H9 (cell line): ENCODE measurements at regions not wholly inside any gene's neighbourhood (a gene's known extent, or its start where the extent isn't known, plus 50 kb on each side); places are given as distances from the start of the nearest gene placed in this dataset.

Experiments used
- DNase-seq: peaks from one replicate; pipeline ENCODE4 v3.0.0-alpha.2; 2017
- H2AFZ ChIP-seq: one replicate; pipeline ENCODE4 v1.6.1; 2013; ENCODE audit warnings: mild to moderate bottlenecking, low read length, control low read depth, moderate library complexity
- H2AK5ac ChIP-seq: 2 replicates; pipeline ENCODE4 v1.6.1; 2013; ENCODE audit warnings: low read length, control low read depth, mixed read lengths; ENCODE audit not compliant: insufficient read length
- H2BK120ac ChIP-seq: one replicate; pipeline ENCODE4 v1.6.1; 2013; ENCODE audit warnings: low read depth, mild to moderate bottlenecking, low read length, control low read depth, inconsistent platforms; ENCODE audit not compliant: poor library complexity, severe bottlenecking
- H2BK12ac ChIP-seq: 2 replicates; pipeline ENCODE4 v1.6.1; 2013; ENCODE audit warnings: low read length, control low read depth, mixed read lengths, low read depth; ENCODE audit not compliant: insufficient read length
- H2BK15ac ChIP-seq: 2 replicates; pipeline ENCODE4 v1.6.1; 2013; ENCODE audit warnings: low read depth, low read length, control low read depth
- H2BK20ac ChIP-seq: one replicate; pipeline ENCODE4 v1.6.1; 2013; ENCODE audit warnings: low read depth, mild to moderate bottlenecking, low read length, control low read depth, inconsistent platforms; ENCODE audit not compliant: poor library complexity, severe bottlenecking
- H2BK5ac ChIP-seq: 2 replicates; pipeline ENCODE4 v1.6.1; 2013; ENCODE audit warnings: low read length, control low read depth, mixed read lengths; ENCODE audit not compliant: insufficient read length
- H3K14ac ChIP-seq: 2 replicates; pipeline ENCODE4 v1.6.1; 2013; ENCODE audit warnings: low read length, control low read depth; ENCODE audit not compliant: insufficient read depth
- H3K18ac ChIP-seq: 2 replicates; pipeline ENCODE4 v1.6.1; 2013; ENCODE audit warnings: low read depth, mild to moderate bottlenecking, mixed read lengths, low read length, control low read depth; ENCODE audit not compliant: insufficient read length
- H3K23ac ChIP-seq: 2 replicates; pipeline ENCODE4 v1.6.1; 2013; ENCODE audit warnings: low read length, control low read depth, mixed read lengths, low read depth; ENCODE audit not compliant: insufficient read length
- H3K23me2 ChIP-seq: 2 replicates; pipeline ENCODE4 v1.6.1; 2013; ENCODE audit warnings: low read depth, mild to moderate bottlenecking, mixed read lengths, low read length, control low read depth; ENCODE audit not compliant: insufficient read length, poor library complexity, severe bottlenecking
- H3K27ac ChIP-seq: 2 replicates; pipeline ENCODE4 v1.5.1; 2013; ENCODE audit warnings: low read length, control low read depth, mixed read lengths, low read depth; ENCODE audit not compliant: insufficient read length
- H3K27me3 ChIP-seq: 2 replicates; pipeline ENCODE4 v1.6.1; 2013; ENCODE audit warnings: low read length, control low read depth, inconsistent platforms; ENCODE audit not compliant: insufficient read depth
- H3K4ac ChIP-seq: 2 replicates; pipeline ENCODE4 v1.6.1; 2013; ENCODE audit warnings: low read depth, mild to moderate bottlenecking, control low read depth, inconsistent platforms, low read length, moderate library complexity
- H3K4me1 ChIP-seq: 2 replicates; pipeline ENCODE4 v1.6.1; 2013; ENCODE audit warnings: low read length, control low read depth, inconsistent platforms; ENCODE audit not compliant: insufficient read depth
- H3K4me2 ChIP-seq: 2 replicates; pipeline ENCODE4 v1.6.1; 2013; ENCODE audit warnings: low read length, control low read depth, mixed read lengths; ENCODE audit not compliant: insufficient read length, insufficient read depth
- H3K56ac ChIP-seq: 2 replicates; pipeline ENCODE4 v1.6.1; 2013; ENCODE audit warnings: low read depth, mild to moderate bottlenecking, mixed read lengths, low read length, control low read depth; ENCODE audit not compliant: insufficient read length
- H3K79me1 ChIP-seq: 2 replicates; pipeline ENCODE4 v1.6.1; 2013; ENCODE audit warnings: low read depth, mild to moderate bottlenecking, moderate library complexity, low read length, control low read depth, inconsistent platforms; ENCODE audit not compliant: insufficient read depth, poor library complexity, severe bottlenecking
- H3K79me2 ChIP-seq: 2 replicates; pipeline ENCODE4 v1.6.1; 2013; ENCODE audit warnings: low read length, control low read depth, inconsistent platforms; ENCODE audit not compliant: insufficient read depth
- H3K9ac ChIP-seq: 2 replicates; pipeline ENCODE4 v1.6.1; 2013; ENCODE audit warnings: low read length, control low read depth, mixed read lengths; ENCODE audit not compliant: insufficient read length; ENCODE audit errors: extremely low read depth
- H3K9me3 ChIP-seq: one replicate; pipeline ENCODE4 v1.6.1; 2013; ENCODE audit warnings: low read depth, low read length, inconsistent platforms; ENCODE audit not compliant: control insufficient read depth
- H3T11ph ChIP-seq: one replicate; pipeline ENCODE4 v1.6.1; 2013; ENCODE audit warnings: mild to moderate bottlenecking, low read length, control low read depth, inconsistent platforms
- H4K20me1 ChIP-seq: one replicate; pipeline ENCODE4 v1.6.1; 2013; ENCODE audit not compliant: control insufficient read depth, insufficient read length, insufficient read depth
- H4K5ac ChIP-seq: 2 replicates; pipeline ENCODE4 v1.6.1; 2013; ENCODE audit warnings: low read depth, mild to moderate bottlenecking, mixed read lengths, low read length, control low read depth; ENCODE audit not compliant: insufficient read length
- H4K8ac ChIP-seq: replicated peaks from 2 replicates; pipeline ENCODE4 v1.6.1; 2013; ENCODE audit warnings: low read length, control low read depth, mixed read lengths, low read depth; ENCODE audit not compliant: insufficient read length
- H4K91ac ChIP-seq: 2 replicates; pipeline ENCODE4 v1.6.1; 2013; ENCODE audit warnings: low read depth, mild to moderate bottlenecking, moderate library complexity, mixed read lengths, low read length, control low read depth; ENCODE audit not compliant: insufficient read length
- H3K27ac Mint-ChIP-seq, 3 experiments: 2 replicates in 2 of 3; 3 replicates in 1 of 3; pipeline ENCODE4 v1.8.0; 2020 to 2021; ENCODE audit warnings: mixed read lengths in 3 of 3, mild to moderate bottlenecking in 1 of 3, moderate library complexity in 1 of 3
- H3K27me3 Mint-ChIP-seq: 2 replicates; pipeline ENCODE4 v1.8.0; 2021; ENCODE audit warnings: low read depth, mild to moderate bottlenecking, moderate library complexity, mixed read lengths
- H3K36me3 Mint-ChIP-seq, 3 experiments: 2 replicates in 2 of 3; 3 replicates in 1 of 3; pipeline ENCODE4 v1.8.0; 2020 to 2021; ENCODE audit warnings: low read depth in 3 of 3, mixed read lengths in 3 of 3; ENCODE audit not compliant: insufficient read depth in 1 of 3
- H3K4me1 Mint-ChIP-seq, 2 experiments: 2 replicates each; pipeline ENCODE4 v1.8.0; 2020; ENCODE audit warnings: mixed read lengths in 2 of 2
- H3K4me3 Mint-ChIP-seq, 2 experiments: 2 replicates in 1 of 2; 3 replicates in 1 of 2; pipeline ENCODE4 v1.8.0; 2020 to 2021; ENCODE audit warnings: mild to moderate bottlenecking in 2 of 2, mixed read lengths in 2 of 2, moderate library complexity in 1 of 2
- H3K9me3 Mint-ChIP-seq, 2 experiments: 2 replicates in 1 of 2; 3 replicates in 1 of 2; pipeline ENCODE4 v1.8.0; 2020; ENCODE audit warnings: mild to moderate bottlenecking in 2 of 2, mixed read lengths in 2 of 2, moderate library complexity in 1 of 2
- CTCF ChIP-seq: fragments of 200-600 bp; sonication (generic); conservative IDR thresholded peaks from 3 replicates; pipeline ENCODE4 v1.8.0; 2021; ENCODE audit warnings: antibody characterized with exemption, mild to moderate bottlenecking
- WGBS: extraction: QIAGEN DNeasy Blood & Tissue Kit; methylation state at CpG from one replicate; pipeline ENCODE4 v1.1.7; 2013; ENCODE audit warnings: missing lambda C conversion rate, low lambda C conversion rate, mixed read lengths; ENCODE audit not compliant: insufficient read length; ENCODE audit errors: extremely low coverage; 5-methylcytosine and 5-hydroxymethylcytosine counted together

DNA sequence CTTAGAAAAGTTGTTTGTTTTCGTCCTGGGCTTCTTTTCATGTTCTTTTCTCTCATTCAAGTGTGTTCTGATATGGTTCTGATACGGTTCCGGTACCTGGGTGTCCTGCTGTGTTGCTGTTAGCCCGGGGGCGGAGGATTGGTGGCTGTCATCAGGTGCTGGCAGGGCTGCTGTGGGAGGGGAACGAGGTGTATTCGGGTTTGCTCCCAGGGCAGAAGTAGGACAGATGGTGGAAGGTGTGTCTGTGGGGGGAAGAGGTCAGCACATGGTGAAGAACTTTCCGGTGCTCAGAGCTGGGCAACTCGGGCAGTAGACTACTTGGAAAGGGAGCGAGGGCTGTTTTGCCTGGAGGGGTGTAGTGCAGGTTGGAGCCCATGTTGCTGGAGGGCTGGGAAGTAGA is 70.2 kb downstream of the SLC25A47 start:
- Histone ChIP-seq H3K4me2 (no peak overlapping the region), H3K9ac (no peak overlapping the region), H2BK12ac (no peak overlapping the region), H3K9me3 (no peaks in the 10 kb centered on the region), H2AFZ (no peak overlapping the region), H3K79me2 (no peaks in the 10 kb centered on the region), H2BK120ac (no peak overlapping the region), H3K23ac (no peak overlapping the region), H4K20me1 (no peaks in the 10 kb centered on the region), H3K4me1 (no peaks in the 10 kb centered on the region; the same call in 1 of the 2 replicates), H3K14ac (no peak overlapping the region; the same call in 1 of the 2 replicates), H3K23me2 (no peaks in the 10 kb centered on the region), H2AK5ac (no peak overlapping the region), H4K8ac (no peak overlapping the region), H3K27ac (no peak overlapping the region), H3K79me1 (no peaks in the 10 kb centered on the region), H3K18ac (no peak overlapping the region), H4K5ac (no peak overlapping the region), H2BK15ac (no peak overlapping the region), H2BK5ac (no peak overlapping the region), H4K91ac (no peak overlapping the region), H3K4ac (no peak overlapping the region), H3K27me3 (no peaks in the 10 kb centered on the region), H3K56ac (no peak overlapping the region), H3T11ph (no peak overlapping the region), H2BK20ac (no peak overlapping the region)
- WGBS: no CpG with 5 or more reads among the region's 10 CpGs
- H3K4me3 Mint-ChIP-seq: no peak overlapping the region
- peaks cover 0 to 4% (median 0%) of the 10 kb centered on the region in 3 experiments; a peak in 4 of 7 replicates for H3K36me3 Mint-ChIP-seq
- H3K27ac Mint-ChIP-seq: peak overlapping the region; percentile 21 to 62 (median 46); a peak in 5 of 7 replicates
- no peaks in the 10 kb centered on the region for H3K27me3 Mint-ChIP-seq
- TF ChIP-seq CTCF: no peak
- peaks cover 14 to 25% of the 10 kb centered on the region in 2 experiments for H3K4me1 Mint-ChIP-seq
- DNase-seq: no peak
- H3K9me3 Mint-ChIP-seq: no peaks in the 10 kb centered on the region
